SK-N-MC (cell line): ENCODE measurements at regions not wholly inside any gene's neighbourhood (a gene's known extent, or its start where the extent isn't known, plus 50 kb on each side); places are given as distances from the start of the nearest gene placed in this dataset.
"Not testable (repeated sequence)": the region's sequence is repeated elsewhere in the genome, so short reads cannot be mapped to it uniquely, and the experiment has no call there.

Source experiments
- DNase-seq: peaks from one replicate; pipeline ENCODE4 v3.0.0-alpha.2; 2011; ENCODE audit warnings: low read depth, low spot score
- H3K27ac ChIP-seq: fragments of 200-600 bp; sonication (generic); 2 replicates; pipeline ENCODE4 v1.5.1; 2016; ENCODE audit warnings: mixed run types
- H3K36me3 ChIP-seq: fragments of 200-600 bp; sonication (generic); 2 replicates; pipeline ENCODE4 v1.6.1; 2017; ENCODE audit warnings: antibody characterized with exemption, low read length, mixed read lengths; ENCODE audit not compliant: insufficient read depth
- H3K4me3 ChIP-seq: fragments of 200-600 bp; sonication (generic); 2 replicates; pipeline ENCODE4 v1.5.1; 2016
- H3K9ac ChIP-seq: fragments of 200-600 bp; sonication (generic); 2 replicates; pipeline ENCODE4 v1.8.0; 2017; ENCODE audit warnings: mixed run types, mixed read lengths; ENCODE audit not compliant: insufficient read length
- H3K9me3 ChIP-seq: fragments of 200-600 bp; sonication (generic); 2 replicates; pipeline ENCODE4 v1.6.1; 2017; ENCODE audit warnings: low read depth, mild to moderate bottlenecking, antibody characterized with exemption, low read length, moderate library complexity, mixed read lengths
- EZH2 ChIP-seq: fragments of 200-600 bp; sonication (generic); IDR thresholded peaks from one replicate; pipeline ENCODE4 v1.6.1; 2017; ENCODE audit warnings: antibody characterized with exemption
- FOXP2 ChIP-seq: optimal IDR thresholded peaks from 2 replicates; pipeline ENCODE3; 2011; ENCODE audit warnings: mild to moderate bottlenecking, moderate library complexity; ENCODE audit not compliant: insufficient read depth; ENCODE audit errors: extremely low read length, control extremely low read depth
- POLR2AphosphoS5 ChIP-seq: IDR thresholded peaks from 2 replicates; pipeline ENCODE4 v1.6.1; 2012; ENCODE audit warnings: mild to moderate bottlenecking, low read depth, low read length, borderline replicate concordance

DNA sequence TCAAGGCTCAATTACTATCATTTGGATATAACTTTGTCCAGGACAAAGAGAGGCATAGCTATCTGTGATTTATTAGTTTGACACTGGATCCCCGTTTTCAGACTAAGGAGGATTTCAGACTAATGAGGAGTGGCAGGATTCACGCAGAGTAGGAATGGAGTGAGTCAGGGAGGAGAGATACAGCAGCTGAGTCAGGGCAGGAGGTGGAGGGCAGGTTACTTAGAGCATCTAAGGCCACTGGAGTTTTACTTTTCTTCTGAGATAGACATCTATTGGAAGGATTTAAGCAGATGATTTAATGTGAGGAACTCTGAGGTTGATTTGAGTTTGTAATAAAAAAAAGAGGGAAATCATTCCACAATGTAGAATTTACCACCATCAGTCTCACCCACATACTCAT lies 110.6 kb downstream of the RPIA start:
- not testable (repeated sequence) for H3K9me3 ChIP-seq

DNA sequence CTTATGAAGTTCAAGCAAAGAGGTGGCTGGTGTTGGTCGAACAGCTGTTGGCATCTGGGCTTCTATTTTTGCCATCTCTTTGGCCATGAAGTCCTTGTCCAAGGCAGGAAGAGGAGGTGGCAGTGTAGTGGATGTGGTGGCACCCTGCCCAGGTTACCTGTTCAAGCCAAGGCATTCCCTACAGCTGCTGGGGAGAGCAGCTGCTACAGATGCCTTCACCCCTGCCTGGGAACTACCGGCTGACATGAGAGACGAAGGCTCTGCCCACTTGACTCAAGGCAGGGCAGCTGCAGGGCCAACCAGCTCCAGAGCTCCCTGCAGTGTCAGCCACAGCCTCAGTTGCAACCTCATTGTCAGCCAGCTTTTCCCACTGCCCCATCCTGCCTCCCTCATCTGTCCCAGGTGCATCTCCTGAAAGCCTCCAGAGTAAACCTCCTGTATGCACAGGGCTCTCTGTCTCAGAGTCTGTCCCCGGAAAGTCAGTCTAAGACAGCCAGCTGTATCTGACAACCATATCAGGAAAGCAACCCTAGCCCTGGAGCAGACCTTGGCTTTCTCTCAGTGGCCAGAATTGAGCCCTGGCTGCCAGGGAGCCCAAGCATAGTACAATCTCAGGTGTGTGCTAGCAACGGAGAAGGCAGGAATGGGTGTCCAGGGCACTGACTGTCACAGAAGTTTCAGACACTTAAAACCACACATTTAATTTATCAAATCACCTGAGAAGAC lies 115.9 kb downstream of the RPIA start:
- no peak for DNase-seq
- H3K9me3 ChIP-seq = no peaks in the 10 kb centered on the region
- TF ChIP-seq FOXP2 (no peak), EZH2 (no peak), POLR2AphosphoS5 (no peak)
- H3K27ac ChIP-seq = no peak overlapping the region
- no peak overlapping the region for H3K4me3 ChIP-seq
- H3K36me3 ChIP-seq = no peaks in the 10 kb centered on the region
- H3K9ac ChIP-seq = no peak overlapping the region

More for the DNA sequence above, 110.6 kb downstream of the RPIA start:
- H3K27ac ChIP-seq, H3K4me3 ChIP-seq, DNase-seq, H3K9ac ChIP-seq, H3K36me3 ChIP-seq: not testable (repeated sequence)

DNA sequence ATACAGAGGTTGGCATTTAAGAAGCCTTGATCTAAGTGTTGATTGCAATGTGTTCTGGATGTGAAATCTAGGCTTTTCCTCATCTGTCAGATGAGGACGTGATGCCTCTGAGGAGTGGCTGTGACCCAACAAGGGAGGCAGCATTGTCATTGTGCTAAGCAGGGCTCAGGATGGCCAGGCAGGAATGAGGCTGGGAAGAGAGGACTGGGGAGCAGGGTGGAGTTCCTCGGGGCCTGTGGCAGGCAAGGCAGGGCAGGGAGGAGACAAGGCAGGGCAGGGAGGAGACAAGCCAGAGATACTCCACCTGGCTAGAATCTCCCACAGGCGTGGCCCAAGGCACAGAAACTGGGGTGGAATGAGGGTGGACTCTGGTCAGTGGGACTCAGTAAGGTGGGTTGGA lies 116.6 kb downstream of the RPIA start:
- TF ChIP-seq POLR2AphosphoS5 (no peak), EZH2 (no peak), FOXP2 (no peak)
- Histone ChIP-seq H3K27ac (no peak overlapping the region), H3K36me3 (no peaks in the 10 kb centered on the region), H3K9ac (no peak overlapping the region), H3K9me3 (no peaks in the 10 kb centered on the region), H3K4me3 (no peak overlapping the region)
- no peak for DNase-seq

DNA sequence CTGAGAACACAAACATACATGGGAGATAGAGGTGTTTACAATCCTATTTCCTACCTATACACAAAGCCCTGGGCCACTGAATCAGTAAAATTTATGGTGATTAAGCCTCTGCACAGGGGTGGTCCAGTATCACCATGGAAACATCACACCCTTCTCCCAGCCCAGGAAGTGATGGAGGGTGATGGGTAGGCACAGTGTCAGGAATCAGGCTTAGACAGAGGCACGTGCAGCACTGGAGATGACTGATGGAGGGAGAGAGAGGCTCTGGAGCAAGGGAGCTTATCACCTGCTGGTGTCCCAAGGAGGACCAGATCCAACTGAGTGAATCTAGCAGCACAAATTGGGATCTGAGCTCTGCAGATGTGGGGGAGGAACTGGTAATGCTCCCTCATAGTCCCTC lies 117.2 kb downstream of the RPIA start:
- H3K27ac ChIP-seq = no peak overlapping the region
- TF ChIP-seq POLR2AphosphoS5 (no peak), EZH2 (no peak), FOXP2 (no peak)
- no peaks in the 10 kb centered on the region for H3K9me3 ChIP-seq
- no peak for DNase-seq
- H3K36me3 ChIP-seq = no peaks in the 10 kb centered on the region
- no peak overlapping the region for H3K9ac ChIP-seq
- H3K4me3 ChIP-seq = no peak overlapping the region

DNA sequence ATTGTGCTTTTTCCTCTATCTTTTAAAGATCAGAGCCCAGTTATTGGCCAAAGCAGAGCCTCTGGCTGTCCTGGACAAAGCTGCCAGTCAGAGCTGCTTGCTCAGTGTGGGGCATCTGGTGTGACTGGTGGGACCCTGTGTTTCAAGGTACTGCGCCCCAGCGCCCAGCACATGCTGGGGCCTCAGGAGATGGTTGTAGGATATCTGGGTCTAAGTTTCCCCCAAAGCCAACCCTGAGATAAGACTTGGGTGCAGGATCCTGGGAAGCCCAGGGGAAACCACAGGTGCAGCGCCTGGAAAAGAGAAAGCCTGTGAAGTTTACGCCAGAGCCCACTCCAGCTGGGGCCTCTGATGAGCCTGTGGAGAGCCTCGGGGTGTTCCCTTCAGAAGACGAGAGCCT lies 117.7 kb downstream of the RPIA start:
- Histone ChIP-seq H3K36me3 (no peaks in the 10 kb centered on the region), H3K27ac (no peak overlapping the region), H3K4me3 (no peak overlapping the region), H3K9me3 (no peaks in the 10 kb centered on the region), H3K9ac (no peak overlapping the region)
- no peak for DNase-seq
- no peak for TF ChIP-seq POLR2AphosphoS5
- TF ChIP-seq FOXP2 = no peak
- TF ChIP-seq EZH2 = no peak

DNA sequence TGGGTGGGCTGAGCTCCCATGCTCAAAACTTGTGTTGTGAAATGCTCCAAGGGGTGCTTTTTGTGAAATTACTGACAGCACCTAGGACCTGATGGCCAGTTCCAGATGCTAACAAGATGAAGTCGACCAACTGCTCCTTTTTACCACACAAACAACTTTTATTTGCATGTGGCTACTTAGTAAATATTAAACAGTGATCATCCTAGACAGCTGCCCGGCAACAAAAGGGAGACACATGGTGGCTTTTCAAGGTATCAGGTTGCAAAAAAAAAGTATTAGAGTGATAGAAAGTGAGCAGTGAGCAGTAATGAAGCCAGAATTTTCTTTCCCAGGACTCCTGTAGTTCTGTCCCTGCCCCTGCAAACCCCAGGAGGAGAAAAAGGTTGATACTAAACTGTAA lies 118.5 kb downstream of the RPIA start:
- no peak overlapping the region for H3K27ac ChIP-seq
- TF ChIP-seq POLR2AphosphoS5 (no peak), EZH2 (no peak), FOXP2 (no peak)
- no peaks in the 10 kb centered on the region for H3K36me3 ChIP-seq
- H3K4me3 ChIP-seq = no peak overlapping the region
- DNase-seq = no peak
- H3K9me3 ChIP-seq = no peaks in the 10 kb centered on the region
- no peak overlapping the region for H3K9ac ChIP-seq

DNA sequence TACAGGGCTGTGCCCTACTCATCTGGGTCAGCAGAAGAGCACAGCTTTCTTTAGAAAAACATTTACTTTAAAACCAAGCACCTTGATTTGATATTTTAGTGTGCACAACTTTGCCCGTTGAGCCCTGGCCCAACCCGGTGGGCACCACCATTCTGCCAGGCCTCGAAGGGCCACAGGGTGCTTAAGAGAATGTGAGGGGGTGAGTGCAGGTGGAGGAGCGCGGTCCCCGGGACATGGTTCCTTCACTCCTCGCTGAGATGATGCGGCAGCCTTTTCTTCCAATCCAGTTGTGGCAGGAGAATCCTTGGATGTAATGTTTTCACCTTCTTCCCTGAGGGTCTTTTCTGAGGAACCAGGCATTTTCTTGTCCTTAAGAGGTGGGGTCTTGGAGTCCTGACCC lies 119.0 kb downstream of the RPIA start:
- Histone ChIP-seq H3K9me3 (no peaks in the 10 kb centered on the region), H3K36me3 (no peaks in the 10 kb centered on the region), H3K27ac (no peak overlapping the region), H3K4me3 (no peak overlapping the region), H3K9ac (no peak overlapping the region)
- TF ChIP-seq POLR2AphosphoS5 = no peak
- no peak for TF ChIP-seq EZH2
- TF ChIP-seq FOXP2 = no peak
- DNase-seq = no peak

DNA sequence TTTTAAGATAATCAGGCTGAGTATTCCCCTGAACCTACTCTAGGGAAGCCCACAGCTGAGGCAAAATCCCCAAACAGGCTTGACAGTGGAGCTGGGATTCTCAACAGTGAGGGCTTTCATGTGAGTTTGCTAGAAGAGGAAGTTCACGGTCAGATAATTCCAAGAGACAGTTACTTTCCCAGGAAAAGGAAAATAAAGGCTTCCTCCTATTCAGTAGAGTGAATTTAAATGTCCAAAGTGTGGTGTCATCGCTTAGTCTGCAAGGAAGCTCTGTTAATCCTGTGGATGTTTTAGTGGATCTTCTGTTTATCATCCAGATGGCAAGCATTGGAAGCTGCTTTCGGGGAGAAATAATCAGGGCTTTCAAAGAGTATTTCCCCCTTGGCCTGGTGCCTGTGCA lies 119.8 kb downstream of the RPIA start:
- no peaks in the 10 kb centered on the region for H3K9me3 ChIP-seq
- H3K9ac ChIP-seq = no peak overlapping the region
- H3K36me3 ChIP-seq = no peaks in the 10 kb centered on the region
- TF ChIP-seq EZH2 = no peak
- TF ChIP-seq POLR2AphosphoS5 = no peak
- TF ChIP-seq FOXP2 = no peak
- no peak for DNase-seq
- H3K27ac ChIP-seq = no peak overlapping the region
- no peak overlapping the region for H3K4me3 ChIP-seq

DNA sequence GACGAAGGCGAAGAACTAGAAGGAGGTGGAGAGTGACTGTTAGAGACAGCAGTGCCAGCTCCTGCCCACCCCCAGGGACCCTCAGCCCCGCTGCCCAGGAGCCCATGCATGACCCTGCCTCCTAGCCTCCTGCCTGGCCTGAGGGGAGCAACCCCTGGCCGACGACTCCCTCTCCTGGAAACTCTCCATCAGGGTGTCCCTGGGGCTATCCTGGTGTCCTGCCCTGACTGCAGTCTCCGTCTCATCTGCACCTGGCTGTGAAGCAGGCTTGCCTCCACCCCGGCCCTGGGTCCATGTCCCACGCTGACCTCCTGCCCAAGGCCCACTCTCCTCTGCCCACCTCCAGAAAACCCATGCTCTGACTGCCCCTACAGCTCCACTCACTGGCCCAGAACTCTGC lies 120.2 kb downstream of the RPIA start:
- no peaks in the 10 kb centered on the region for H3K9me3 ChIP-seq
- TF ChIP-seq EZH2 = no peak
- no peak for TF ChIP-seq FOXP2
- no peak for TF ChIP-seq POLR2AphosphoS5
- no peak overlapping the region for H3K9ac ChIP-seq
- DNase-seq = no peak
- H3K27ac ChIP-seq = no peak overlapping the region
- no peak overlapping the region for H3K4me3 ChIP-seq
- no peaks in the 10 kb centered on the region for H3K36me3 ChIP-seq
